GM18517 (cell line): ENCODE measurements at regions not wholly inside any gene's neighbourhood (a gene's known extent, or its start where the extent isn't known, plus 50 kb on each side); places are given as distances from the start of the nearest gene placed in this dataset.

Source experiments
- ATAC-seq: cut with Tn5 transposase; IDR thresholded peaks from one replicate; pipeline ENCODE4 v1.9.1; 2021; ENCODE audit warnings: mild to moderate bottlenecking, moderate library complexity; ENCODE audit not compliant: unreplicated experiment

GRCh38 chr6:21375151-21376116, 218.1 kb upstream of the SOX4 start:
- ATAC-seq: no peak

DNA sequence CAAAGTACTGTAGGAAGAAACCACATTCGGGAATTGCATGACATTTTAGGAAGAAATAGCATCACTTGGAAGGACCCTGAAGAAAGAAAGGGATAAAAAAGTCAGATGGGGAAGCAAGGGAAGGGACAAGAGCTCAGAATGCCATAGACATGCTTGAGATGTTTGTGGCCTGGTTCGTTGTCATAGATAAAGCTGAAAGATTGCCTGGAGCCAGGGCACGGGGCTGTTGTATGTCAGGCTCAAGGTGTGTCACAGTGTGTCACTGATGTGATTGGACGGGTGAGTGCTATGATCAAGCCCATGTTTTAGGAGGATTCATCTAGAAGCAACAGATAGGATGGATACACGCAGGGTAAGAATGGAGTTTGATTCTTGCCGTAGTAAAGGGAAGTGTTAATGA, 216.2 kb upstream of the SOX4 start:
- no peak for ATAC-seq

DNA sequence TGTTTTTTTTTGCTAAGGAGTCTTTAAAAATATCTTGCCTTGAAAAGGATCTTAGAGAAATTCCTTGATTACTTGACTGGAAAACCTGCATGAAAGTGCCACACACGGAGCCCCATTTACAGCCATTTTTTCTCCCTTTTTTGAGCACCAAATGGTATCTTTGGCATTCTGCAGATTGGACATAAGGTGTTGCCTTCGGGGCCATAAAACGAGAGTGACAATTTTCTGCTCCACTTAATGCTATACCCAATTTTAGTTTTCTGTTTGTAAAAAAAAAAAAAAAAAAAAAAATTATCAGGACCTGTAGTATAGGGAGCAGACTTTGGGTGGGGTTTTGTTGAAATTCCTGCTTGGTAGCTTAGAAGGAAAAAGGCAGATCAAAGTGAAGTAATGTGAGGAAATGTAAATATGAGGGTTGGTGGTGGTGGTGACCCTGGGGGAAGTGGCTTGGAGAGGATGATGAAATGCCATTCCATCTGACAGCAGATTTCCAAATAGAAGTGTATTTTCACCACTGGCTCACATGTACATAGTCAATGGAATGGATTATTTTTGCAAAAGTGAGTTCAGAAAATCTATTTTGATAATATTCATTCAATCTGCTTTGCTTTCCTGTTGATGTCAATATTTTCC, 212.1 kb upstream of the SOX4 start:
- no peak for ATAC-seq

DNA sequence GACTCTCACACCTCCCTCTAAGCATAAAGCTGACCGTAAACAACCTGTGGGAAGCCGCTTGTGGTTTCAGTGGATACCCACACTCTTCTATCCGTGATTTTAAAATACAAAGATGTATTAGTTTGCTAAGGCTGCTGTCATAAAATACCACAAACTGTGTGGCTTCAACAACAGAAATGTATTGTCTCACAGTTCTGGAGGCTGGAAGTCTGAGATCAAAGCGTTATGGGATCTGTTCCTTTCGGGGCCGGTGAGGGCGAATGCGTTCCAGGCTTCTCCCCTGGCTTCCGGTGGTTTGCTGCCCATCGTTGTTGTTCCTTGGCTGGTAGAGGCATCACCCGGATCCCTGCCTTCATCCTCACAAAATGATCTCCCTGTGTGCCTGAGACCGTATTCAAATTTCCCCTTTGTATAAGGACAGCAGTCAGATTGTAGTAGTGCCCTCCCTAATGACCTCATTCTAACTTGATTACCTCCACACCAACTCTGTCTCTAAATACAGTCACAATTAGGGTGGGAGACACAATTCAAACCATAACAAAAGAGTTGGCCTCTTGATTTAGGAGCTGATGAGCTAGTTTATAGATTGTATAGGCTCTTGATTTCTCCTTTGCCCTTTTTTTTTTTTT, 210.6 kb upstream of the SOX4 start:
- ATAC-seq: no peak

GRCh38 chr6:21383450-21384085, 210.0 kb upstream of the SOX4 start:
- ATAC-seq: no peak

- ATAC-seq: no peak
Observed at GRCh38 chr6:21384216-21384615, 209.3 kb upstream of the SOX4 start.

DNA sequence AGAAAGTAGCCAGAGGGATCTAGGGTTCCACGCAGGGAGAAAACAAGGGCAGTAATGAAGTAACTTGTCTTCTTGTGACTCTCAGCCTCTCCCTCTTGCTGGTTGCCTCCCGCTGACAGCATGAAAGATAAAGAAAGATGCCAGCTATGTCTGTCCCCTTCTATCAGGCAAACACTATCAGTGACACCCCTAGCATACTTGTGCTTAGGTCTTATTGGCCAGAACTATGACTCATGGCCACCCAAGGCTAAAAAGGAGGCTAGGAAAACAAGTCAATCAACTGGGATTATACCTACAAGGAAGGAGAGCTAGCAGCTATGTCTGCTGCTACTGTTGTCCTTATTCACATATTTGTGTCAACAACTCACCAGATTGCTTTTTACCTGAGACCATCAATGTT, 206.8 kb upstream of the SOX4 start:
- no peak for ATAC-seq

GRCh38 chr6:21390532-21391213, 202.9 kb upstream of the SOX4 start:
- ATAC-seq: no peak

- ATAC-seq: no peak
Observed at GRCh38 chr6:21392177-21392576, 201.4 kb upstream of the SOX4 start.

DNA sequence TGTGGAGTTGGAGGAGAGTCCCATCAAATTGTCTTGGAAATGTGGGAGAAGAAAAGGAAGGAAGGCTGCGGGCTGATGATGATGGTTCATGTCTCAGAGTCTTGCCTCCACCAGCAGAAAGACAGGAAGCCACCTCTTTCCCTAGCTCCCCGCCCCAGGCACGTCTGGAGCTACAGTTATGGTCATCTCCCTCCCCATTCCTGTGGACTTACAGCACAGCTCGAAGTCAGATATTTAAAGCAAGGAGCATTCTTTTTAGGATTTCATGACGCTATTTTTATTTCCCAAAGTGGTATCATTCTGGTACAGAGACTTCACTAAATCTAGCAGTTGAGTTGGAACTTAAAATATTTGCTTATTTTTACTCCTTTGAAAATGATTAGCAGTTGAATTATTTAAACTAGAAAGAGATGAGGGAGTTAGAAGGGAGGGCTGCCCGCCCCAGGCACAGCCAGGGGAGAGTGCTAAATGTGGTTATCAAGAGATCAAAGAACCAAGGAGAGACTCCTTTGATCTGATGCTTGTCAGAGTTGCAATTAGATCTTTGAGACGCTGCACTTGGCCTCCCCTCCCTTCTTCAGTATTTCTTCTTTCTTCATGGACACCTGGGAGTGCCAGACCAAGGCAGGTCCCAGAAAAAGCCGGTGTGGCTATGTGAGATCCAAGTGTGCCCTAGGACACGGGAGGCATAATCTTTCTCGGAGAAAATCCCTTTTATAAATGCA, 199.9 kb upstream of the SOX4 start:
- no peak for ATAC-seq

GRCh38 chr6:21395121-21395520, 198.4 kb upstream of the SOX4 start:
- ATAC-seq: no peak

GRCh38 chr6:21396313-21396712, 197.2 kb upstream of the SOX4 start:
- ATAC-seq: no peak

GRCh38 chr6:21398741-21399325, 194.7 kb upstream of the SOX4 start:
- ATAC-seq: no peak

DNA sequence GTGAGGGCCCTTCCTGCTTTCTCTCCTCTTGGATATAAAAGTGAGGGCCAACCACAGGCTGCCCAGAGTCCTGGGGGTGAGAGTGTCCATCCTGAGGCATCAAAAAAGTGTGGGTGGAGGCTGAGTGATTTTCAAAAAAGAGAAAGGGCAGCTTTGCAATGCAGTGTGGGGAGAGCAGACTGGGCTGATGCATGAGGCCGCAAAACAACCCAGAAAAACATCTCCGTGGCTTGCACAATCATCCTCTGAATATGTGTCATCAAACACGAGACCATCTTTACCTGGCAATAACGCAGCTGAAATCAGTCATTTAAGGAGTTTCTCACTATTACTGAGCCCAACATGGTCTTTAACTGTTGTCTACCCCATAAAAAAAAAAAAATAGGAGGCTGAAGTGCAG, 191.2 kb upstream of the SOX4 start:
- ATAC-seq: peak; percentile 82

- ATAC-seq: peak; percentile 77
Observed at GRCh38 chr6:21404577-21404976, 189.0 kb upstream of the SOX4 start.

DNA sequence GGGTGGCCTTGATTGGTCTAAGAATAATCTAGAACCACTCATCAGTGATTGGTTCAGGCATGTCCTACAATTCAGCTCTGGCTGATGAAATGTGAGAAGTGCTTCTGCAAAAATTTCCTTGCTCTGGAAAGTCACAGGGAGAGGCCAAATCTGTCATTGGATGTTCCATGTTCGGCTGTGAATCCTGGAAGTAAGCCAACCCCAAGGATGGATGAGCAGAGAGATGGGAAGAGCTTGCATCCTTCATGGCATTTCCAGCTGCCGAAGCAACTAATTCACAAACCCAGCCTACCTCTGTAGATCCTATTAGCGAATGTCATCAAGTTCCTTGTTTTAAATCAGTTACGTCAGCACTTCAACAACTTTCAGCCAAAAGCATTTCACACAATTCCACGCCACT, 187.2 kb upstream of the SOX4 start:
- no peak for ATAC-seq

GRCh38 chr6:21409231-21409630, 184.3 kb upstream of the SOX4 start:
- no peak for ATAC-seq

DNA sequence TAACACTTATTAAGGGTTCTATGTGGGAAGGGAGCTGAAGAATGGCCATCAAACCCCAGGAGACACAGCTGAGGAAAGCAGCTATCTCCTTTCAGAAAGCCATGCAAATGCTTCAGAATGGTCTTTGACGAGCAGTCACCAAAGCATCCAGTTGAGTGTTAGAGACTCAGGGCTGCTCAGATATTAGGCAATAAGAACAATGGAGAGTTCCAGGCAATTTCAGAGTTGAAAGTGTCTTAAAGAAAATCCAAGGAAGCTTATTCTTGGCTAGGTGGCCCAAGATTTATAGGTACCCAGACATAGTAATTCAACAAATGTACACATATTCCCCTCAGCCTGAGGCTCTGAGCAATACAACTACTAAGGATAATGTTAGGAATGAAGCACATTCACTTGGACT, 180.1 kb upstream of the SOX4 start:
- no peak for ATAC-seq

DNA sequence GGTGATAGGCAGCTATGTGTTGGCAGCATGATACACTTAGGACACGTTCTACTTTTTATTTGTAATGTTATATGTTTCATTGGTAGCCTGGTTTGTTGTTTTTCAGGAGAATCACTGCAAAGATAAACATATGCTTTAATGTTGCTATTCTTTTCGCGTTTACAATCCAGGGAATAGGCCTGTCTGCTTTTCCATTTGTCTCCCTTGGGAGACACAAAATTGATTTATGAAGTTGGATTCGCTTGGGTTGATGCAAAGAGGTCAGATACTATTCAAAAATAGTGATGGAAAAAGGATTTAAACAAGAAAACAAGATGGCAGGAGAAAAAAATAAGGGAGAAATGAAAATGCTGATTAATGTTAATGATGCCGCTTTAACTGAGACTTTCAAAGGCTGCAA, 179.5 kb upstream of the SOX4 start:
- no peak for ATAC-seq
